ENCODE measurements at regions not wholly inside any gene's neighbourhood (a gene's known extent, or its start where the extent isn't known, plus 50 kb on each side); places are given as distances from the start of the nearest gene placed in this dataset.

GRCh38 chr5:28691526-28691925, 1653.1 kb upstream of the CDH9 start:
- intact Hi-C loops (cut with micrococcal nuclease) = no loop called here
- Histone ChIP-seq H3K4me3 (no peak overlapping the region), H3K36me3 (no peaks in the 10 kb centered on the region), H3K4me1 (no peaks in the 10 kb centered on the region), H3K9me3 (replicated peaks) (no peaks in the 10 kb centered on the region), H3K27me3 (ENCODE audit: low read depth) (no peaks in the 10 kb centered on the region), H3K27ac (replicated peaks) (no peak overlapping the region)
- DNase-seq = no peak
- no peak for TF ChIP-seq CTCF (IDR thresholded peaks at IDR 0.05; ENCODE audit: borderline replicate concordance)

GRCh38 chr5:28685794-28686193, 1647.4 kb upstream of the CDH9 start:
- no peak for TF ChIP-seq CTCF (IDR thresholded peaks at IDR 0.05; ENCODE audit: borderline replicate concordance)
- H3K27ac ChIP-seq (replicated peaks) = no peak overlapping the region
- intact Hi-C loops (cut with micrococcal nuclease) = no loop called here
- H3K27me3 ChIP-seq (ENCODE audit: low read depth) = no peaks in the 10 kb centered on the region
- H3K9me3 ChIP-seq (replicated peaks) = no peaks in the 10 kb centered on the region
- no peak overlapping the region for H3K4me3 ChIP-seq
- H3K4me1 ChIP-seq = no peaks in the 10 kb centered on the region
- H3K36me3 ChIP-seq = no peaks in the 10 kb centered on the region
- no peak for DNase-seq

- Histone ChIP-seq H3K27me3 (ENCODE audit: low read depth) (no peaks in the 10 kb centered on the region), H3K4me3 (no peak overlapping the region), H3K9me3 (replicated peaks) (no peaks in the 10 kb centered on the region), H3K4me1 (no peaks in the 10 kb centered on the region), H3K36me3 (no peaks in the 10 kb centered on the region), H3K27ac (replicated peaks) (no peak overlapping the region)
- TF ChIP-seq CTCF (IDR thresholded peaks at IDR 0.05; ENCODE audit: borderline replicate concordance) = no peak
- DNase-seq = no peak
- intact Hi-C loops (cut with micrococcal nuclease) = no loop called here
Observed at GRCh38 chr5:28678899-28679298, 1640.5 kb upstream of the CDH9 start.

GRCh38 chr5:28666110-28666509, 1627.7 kb upstream of the CDH9 start:
- Histone ChIP-seq H3K27ac (replicated peaks) (no peak overlapping the region), H3K9me3 (replicated peaks) (peaks cover 27% of the 10 kb centered on the region), H3K4me1 (no peaks in the 10 kb centered on the region), H3K27me3 (ENCODE audit: low read depth) (no peaks in the 10 kb centered on the region), H3K36me3 (no peaks in the 10 kb centered on the region), H3K4me3 (no peak overlapping the region)
- intact Hi-C loops (cut with micrococcal nuclease) = no loop called here
- DNase-seq = no peak
- TF ChIP-seq CTCF (IDR thresholded peaks at IDR 0.05; ENCODE audit: borderline replicate concordance) = no peak

GRCh38 chr5:28648108-28648507, 1609.7 kb upstream of the CDH9 start:
- no peaks in the 10 kb centered on the region for H3K27me3 ChIP-seq (ENCODE audit: low read depth)
- no peak overlapping the region for H3K27ac ChIP-seq (replicated peaks)
- no peaks in the 10 kb centered on the region for H3K4me1 ChIP-seq
- TF ChIP-seq CTCF (IDR thresholded peaks at IDR 0.05; ENCODE audit: borderline replicate concordance) = no peak
- H3K36me3 ChIP-seq = no peaks in the 10 kb centered on the region
- peaks cover 14% of the 10 kb centered on the region for H3K9me3 ChIP-seq (replicated peaks)
- no peak for DNase-seq
- no peak overlapping the region for H3K4me3 ChIP-seq
- intact Hi-C loops (cut with micrococcal nuclease) = no loop called here

- Histone ChIP-seq H3K27me3 (ENCODE audit: low read depth) (no peaks in the 10 kb centered on the region), H3K27ac (replicated peaks) (no peak overlapping the region), H3K36me3 (no peaks in the 10 kb centered on the region), H3K4me1 (no peaks in the 10 kb centered on the region), H3K4me3 (no peak overlapping the region), H3K9me3 (replicated peaks) (peaks cover 20% of the 10 kb centered on the region)
- TF ChIP-seq CTCF (IDR thresholded peaks at IDR 0.05; ENCODE audit: borderline replicate concordance) = no peak
- intact Hi-C loops (cut with micrococcal nuclease) = no loop called here
- DNase-seq = no peak
Observed at GRCh38 chr5:28632607-28633006, 1594.2 kb upstream of the CDH9 start.

All from left ventricle myocardium inferior (tissue), 1 donor.